Keratinocyte (primary cell): ENCODE measurements at regions not wholly inside any gene's neighbourhood (a gene's known extent, or its start where the extent isn't known, plus 50 kb on each side); places are given as distances from the start of the nearest gene placed in this dataset.

Experiments
- EZH2 ChIP-seq: IDR thresholded peaks from one replicate; pipeline ENCODE4 v1.6.1; 2012; ENCODE audit warnings: inconsistent platforms, mild to moderate bottlenecking, low read length, moderate library complexity
- TF ChIP-seq, protein P1 (sequence below), 3 experiments: IDR thresholded peaks in 1 of 3; conservative IDR thresholded peaks in 1 of 3; optimal IDR thresholded peaks in 1 of 3; 2 replicates in 2 of 3; 3 replicates in 1 of 3; pipeline versions ENCODE3 to v1.5.1; 2011; ENCODE audit warnings: low read length in 3 of 3, mild to moderate bottlenecking in 3 of 3, moderate library complexity in 2 of 3, control low read depth in 1 of 3, inconsistent platforms in 1 of 3; ENCODE audit not compliant: insufficient read depth in 2 of 3; ENCODE audit errors: extremely low read depth in 1 of 3

DNA sequence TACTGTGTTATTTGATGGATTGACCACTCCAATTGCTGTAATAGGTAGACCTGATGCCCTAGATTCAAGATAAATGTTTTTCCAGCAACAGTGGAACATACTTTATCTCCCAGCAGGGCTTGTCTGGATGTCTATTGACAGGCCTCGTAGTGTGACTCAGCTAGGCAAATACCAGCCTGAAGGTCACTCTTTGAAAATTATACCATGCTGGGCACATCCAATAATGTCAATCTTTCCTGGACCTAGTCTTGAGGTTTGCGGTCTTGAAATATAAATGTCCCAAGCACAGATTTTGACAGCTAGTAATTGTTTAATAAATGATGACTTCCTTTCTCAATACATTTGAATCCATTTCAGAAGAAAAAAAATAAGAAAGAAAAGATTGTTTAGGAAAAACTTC lies 1138.0 kb upstream of the TMPRSS15 start:
- no peak for TF ChIP-seq EZH2
- TF ChIP-seq, protein P1, sequence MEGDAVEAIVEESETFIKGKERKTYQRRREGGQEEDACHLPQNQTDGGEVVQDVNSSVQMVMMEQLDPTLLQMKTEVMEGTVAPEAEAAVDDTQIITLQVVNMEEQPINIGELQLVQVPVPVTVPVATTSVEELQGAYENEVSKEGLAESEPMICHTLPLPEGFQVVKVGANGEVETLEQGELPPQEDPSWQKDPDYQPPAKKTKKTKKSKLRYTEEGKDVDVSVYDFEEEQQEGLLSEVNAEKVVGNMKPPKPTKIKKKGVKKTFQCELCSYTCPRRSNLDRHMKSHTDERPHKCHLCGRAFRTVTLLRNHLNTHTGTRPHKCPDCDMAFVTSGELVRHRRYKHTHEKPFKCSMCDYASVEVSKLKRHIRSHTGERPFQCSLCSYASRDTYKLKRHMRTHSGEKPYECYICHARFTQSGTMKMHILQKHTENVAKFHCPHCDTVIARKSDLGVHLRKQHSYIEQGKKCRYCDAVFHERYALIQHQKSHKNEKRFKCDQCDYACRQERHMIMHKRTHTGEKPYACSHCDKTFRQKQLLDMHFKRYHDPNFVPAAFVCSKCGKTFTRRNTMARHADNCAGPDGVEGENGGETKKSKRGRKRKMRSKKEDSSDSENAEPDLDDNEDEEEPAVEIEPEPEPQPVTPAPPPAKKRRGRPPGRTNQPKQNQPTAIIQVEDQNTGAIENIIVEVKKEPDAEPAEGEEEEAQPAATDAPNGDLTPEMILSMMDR (optimal IDR thresholded peaks at IDR 0.05 in 1 of 3, IDR thresholded peaks at IDR 0.05 in 1 of 3, conservative IDR thresholded peaks at IDR 0.05 in 1 of 3; ENCODE audit: extremely low read depth in 1 of 3, insufficient read depth in 2 of 3, low read length in 3 of 3), result no peak
